MCF 10A (cell line): ENCODE measurements at regions not wholly inside any gene's neighbourhood (a gene's known extent, or its start where the extent isn't known, plus 50 kb on each side); places are given as distances from the start of the nearest gene placed in this dataset.

Experiments used
- BruUV-seq: library from RNA; stranded (reverse); fragments of 400-500 nt; replicated peaks from 2 replicates; lab custom pipeline; 2021; lab: Mats Ljungman, UMichigan
- CTCF ChIA-PET: fragments of 300-600 bp; sonication (Branson Sonifier 250); formaldehyde crosslinking; extraction: SDS; loops from one replicate; lab custom pipeline; 2021; ENCODE audit warnings: antibody characterized with exemption, inconsistent platforms; lab: Yijun Ruan, JAX
- POLR2A ChIA-PET: fragments of 300-600, 350-650 bp; sonication (Branson Sonifier 250); formaldehyde crosslinking; extraction: SDS; loops from one replicate; lab custom pipeline; 2020; ENCODE audit warnings: antibody characterized with exemption, inconsistent platforms; lab: Yijun Ruan, JAX
- DNase-seq: peaks from one replicate; pipeline ENCODE4 v3.0.0-alpha.2; 2018; ENCODE audit not compliant: unreplicated experiment
- H3K27ac Mint-ChIP-seq: one replicate; pipeline ENCODE4 v1.8.0; 2022; ENCODE audit warnings: mild to moderate bottlenecking, low read depth, mixed read lengths; ENCODE audit not compliant: unreplicated experiment
- H3K27me3 Mint-ChIP-seq: one replicate; pipeline ENCODE4 v1.8.0; 2022; ENCODE audit warnings: mixed read lengths; ENCODE audit not compliant: insufficient read depth, unreplicated experiment
- H3K36me3 Mint-ChIP-seq: one replicate; pipeline ENCODE4 v1.8.0; 2022; ENCODE audit warnings: mild to moderate bottlenecking, moderate library complexity, mixed read lengths; ENCODE audit not compliant: insufficient read depth, unreplicated experiment
- H3K4me1 Mint-ChIP-seq: one replicate; pipeline ENCODE4 v1.8.0; 2022; ENCODE audit warnings: mixed read lengths; ENCODE audit not compliant: insufficient read depth, unreplicated experiment
- H3K4me3 Mint-ChIP-seq: one replicate; pipeline ENCODE4 v1.8.0; 2022; ENCODE audit warnings: mild to moderate bottlenecking, moderate library complexity, mixed read lengths; ENCODE audit not compliant: unreplicated experiment
- H3K9me3 Mint-ChIP-seq: one replicate; pipeline ENCODE4 v1.8.0; 2022; ENCODE audit warnings: mixed read lengths; ENCODE audit not compliant: unreplicated experiment
- intact Hi-C: fragments of 100-400 bp; cut with micrococcal nuclease; formaldehyde crosslinking; loops from 2 replicates; pipeline ENCODE4 v1.14.1; 2022
- TF ChIP-seq, protein P1 (sequence below): fragments of 200-600 bp; IDR thresholded peaks from one replicate; pipeline ENCODE4 v1.8.0; 2022; ENCODE audit warnings: antibody characterized with exemption, mild to moderate bottlenecking; ENCODE audit not compliant: unreplicated experiment

- TF ChIP-seq, protein P1, sequence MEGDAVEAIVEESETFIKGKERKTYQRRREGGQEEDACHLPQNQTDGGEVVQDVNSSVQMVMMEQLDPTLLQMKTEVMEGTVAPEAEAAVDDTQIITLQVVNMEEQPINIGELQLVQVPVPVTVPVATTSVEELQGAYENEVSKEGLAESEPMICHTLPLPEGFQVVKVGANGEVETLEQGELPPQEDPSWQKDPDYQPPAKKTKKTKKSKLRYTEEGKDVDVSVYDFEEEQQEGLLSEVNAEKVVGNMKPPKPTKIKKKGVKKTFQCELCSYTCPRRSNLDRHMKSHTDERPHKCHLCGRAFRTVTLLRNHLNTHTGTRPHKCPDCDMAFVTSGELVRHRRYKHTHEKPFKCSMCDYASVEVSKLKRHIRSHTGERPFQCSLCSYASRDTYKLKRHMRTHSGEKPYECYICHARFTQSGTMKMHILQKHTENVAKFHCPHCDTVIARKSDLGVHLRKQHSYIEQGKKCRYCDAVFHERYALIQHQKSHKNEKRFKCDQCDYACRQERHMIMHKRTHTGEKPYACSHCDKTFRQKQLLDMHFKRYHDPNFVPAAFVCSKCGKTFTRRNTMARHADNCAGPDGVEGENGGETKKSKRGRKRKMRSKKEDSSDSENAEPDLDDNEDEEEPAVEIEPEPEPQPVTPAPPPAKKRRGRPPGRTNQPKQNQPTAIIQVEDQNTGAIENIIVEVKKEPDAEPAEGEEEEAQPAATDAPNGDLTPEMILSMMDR = no peak
- no peaks in the 10 kb centered on the region for H3K36me3 Mint-ChIP-seq
- no TSS peak for BruUV-seq
- H3K27me3 Mint-ChIP-seq = peaks cover 77% of the 10 kb centered on the region
- no peak for DNase-seq
- H3K4me1 Mint-ChIP-seq = no peaks in the 10 kb centered on the region
- H3K4me3 Mint-ChIP-seq = no peak overlapping the region
- ChIA-PET CTCF (no interaction called here), POLR2A (no interaction called here)
- H3K27ac Mint-ChIP-seq = no peak overlapping the region
- intact Hi-C loops = no loop called here
- no peaks in the 10 kb centered on the region for H3K9me3 Mint-ChIP-seq
Observed at GRCh38 chr14:41055589-41055988, 551.1 kb upstream of the LRFN5 start.

GRCh38 chr14:41051801-41052200 lies 554.9 kb upstream of the LRFN5 start:
- H3K9me3 Mint-ChIP-seq = no peaks in the 10 kb centered on the region
- H3K27me3 Mint-ChIP-seq = peaks cover 75% of the 10 kb centered on the region
- H3K4me1 Mint-ChIP-seq = no peaks in the 10 kb centered on the region
- no peak overlapping the region for H3K4me3 Mint-ChIP-seq
- POLR2A ChIA-PET = no interaction called here
- no peak overlapping the region for H3K27ac Mint-ChIP-seq
- intact Hi-C loops = no loop called here
- BruUV-seq = no TSS peak
- no peak for DNase-seq
- no peaks in the 10 kb centered on the region for H3K36me3 Mint-ChIP-seq
- TF ChIP-seq, protein P1 = no peak
- CTCF ChIA-PET = no interaction called here

DNA sequence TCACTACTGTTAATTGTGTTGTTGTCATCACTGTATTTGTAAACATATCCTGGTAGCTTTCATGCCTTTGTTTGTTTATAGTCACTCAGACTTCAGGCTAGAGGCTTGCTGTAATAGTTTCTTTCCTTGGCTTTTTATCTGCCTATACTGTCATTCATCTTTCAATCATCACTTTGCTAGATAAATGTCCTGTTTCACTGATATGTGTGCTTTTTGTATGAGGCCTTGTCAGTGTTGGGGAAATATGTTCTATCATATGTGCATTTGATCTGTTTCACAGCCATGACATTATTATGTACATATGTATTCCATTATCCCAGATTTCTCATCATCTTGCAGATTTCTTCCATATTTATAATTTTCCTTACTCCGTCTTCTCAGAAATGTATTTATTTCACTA lies 558.9 kb upstream of the LRFN5 start:
- TF ChIP-seq, protein P1 = no peak
- H3K4me3 Mint-ChIP-seq = no peak overlapping the region
- no peak for DNase-seq
- ChIA-PET CTCF (no interaction called here), POLR2A (no interaction called here)
- intact Hi-C loops = no loop called here
- H3K27me3 Mint-ChIP-seq = peaks cover 55% of the 10 kb centered on the region
- BruUV-seq = no TSS peak
- no peak overlapping the region for H3K27ac Mint-ChIP-seq
- H3K36me3 Mint-ChIP-seq = no peaks in the 10 kb centered on the region
- H3K9me3 Mint-ChIP-seq = no peaks in the 10 kb centered on the region
- no peaks in the 10 kb centered on the region for H3K4me1 Mint-ChIP-seq

GRCh38 chr14:41037388-41037787 lies 569.3 kb upstream of the LRFN5 start:
- H3K4me1 Mint-ChIP-seq = no peaks in the 10 kb centered on the region
- H3K4me3 Mint-ChIP-seq = no peak overlapping the region
- BruUV-seq = no TSS peak
- no peaks in the 10 kb centered on the region for H3K9me3 Mint-ChIP-seq
- intact Hi-C loops = no loop called here
- CTCF ChIA-PET = interaction anchor here (0.6 to 1.0 kb wide), 2 partner anchors 181 to 620 kb away, joined by 3 to 4 read pairs; no protein-coding TSS in a partner anchor
- no peaks in the 10 kb centered on the region for H3K36me3 Mint-ChIP-seq
- H3K27me3 Mint-ChIP-seq = peaks cover 36% of the 10 kb centered on the region
- TF ChIP-seq, protein P1 = no peak
- no peak overlapping the region for H3K27ac Mint-ChIP-seq
- DNase-seq = no peak
- POLR2A ChIA-PET = interaction anchor here (0.5 kb wide), 1 partner anchor 156 kb away, joined by 3 read pairs; no protein-coding TSS in a partner anchor
